HFF-Myc (cell line): ENCODE measurements at regions not wholly inside any gene's neighbourhood (a gene's known extent, or its start where the extent isn't known, plus 50 kb on each side); places are given as distances from the start of the nearest gene placed in this dataset.

Source experiments
- DNase-seq: peaks from one replicate; pipeline ENCODE4 v3.0.0-alpha.2; 2011; ENCODE audit warnings: low read depth; ENCODE audit errors: extremely low read depth
- H3K4me3 ChIP-seq: replicated peaks from 2 replicates; pipeline ENCODE4 v1.5.1; 2011; ENCODE audit warnings: low read depth, mild to moderate bottlenecking, control low read depth, low read length
- TF ChIP-seq, protein P1 (sequence below): IDR thresholded peaks from 2 replicates; pipeline ENCODE4 v1.5.1; 2012; ENCODE audit warnings: mild to moderate bottlenecking, low read depth, low read length, control low read depth; ENCODE audit errors: missing control alignments

DNA sequence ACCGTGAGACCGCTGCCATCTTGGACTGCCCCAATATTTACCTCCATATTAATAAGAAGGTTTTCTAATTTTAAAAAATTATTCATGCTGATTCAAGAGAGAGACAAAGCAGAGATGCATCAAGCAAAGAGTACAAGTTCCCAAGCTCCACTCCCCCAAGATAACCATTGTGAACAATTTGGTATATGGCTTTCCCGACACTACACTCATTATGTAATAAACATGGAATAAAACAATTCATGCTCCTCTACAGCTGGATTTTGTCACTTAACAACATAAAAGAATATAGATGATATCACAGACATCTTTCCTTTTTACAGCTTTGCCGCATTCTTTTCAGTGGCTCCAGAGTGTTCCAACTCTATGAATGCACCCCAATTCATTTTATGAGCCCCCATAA is 307.6 kb downstream of the FGFR2 start:
- no peak overlapping the region for H3K4me3 ChIP-seq
- no peak for DNase-seq
- TF ChIP-seq, protein P1, sequence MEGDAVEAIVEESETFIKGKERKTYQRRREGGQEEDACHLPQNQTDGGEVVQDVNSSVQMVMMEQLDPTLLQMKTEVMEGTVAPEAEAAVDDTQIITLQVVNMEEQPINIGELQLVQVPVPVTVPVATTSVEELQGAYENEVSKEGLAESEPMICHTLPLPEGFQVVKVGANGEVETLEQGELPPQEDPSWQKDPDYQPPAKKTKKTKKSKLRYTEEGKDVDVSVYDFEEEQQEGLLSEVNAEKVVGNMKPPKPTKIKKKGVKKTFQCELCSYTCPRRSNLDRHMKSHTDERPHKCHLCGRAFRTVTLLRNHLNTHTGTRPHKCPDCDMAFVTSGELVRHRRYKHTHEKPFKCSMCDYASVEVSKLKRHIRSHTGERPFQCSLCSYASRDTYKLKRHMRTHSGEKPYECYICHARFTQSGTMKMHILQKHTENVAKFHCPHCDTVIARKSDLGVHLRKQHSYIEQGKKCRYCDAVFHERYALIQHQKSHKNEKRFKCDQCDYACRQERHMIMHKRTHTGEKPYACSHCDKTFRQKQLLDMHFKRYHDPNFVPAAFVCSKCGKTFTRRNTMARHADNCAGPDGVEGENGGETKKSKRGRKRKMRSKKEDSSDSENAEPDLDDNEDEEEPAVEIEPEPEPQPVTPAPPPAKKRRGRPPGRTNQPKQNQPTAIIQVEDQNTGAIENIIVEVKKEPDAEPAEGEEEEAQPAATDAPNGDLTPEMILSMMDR = no peak

DNA sequence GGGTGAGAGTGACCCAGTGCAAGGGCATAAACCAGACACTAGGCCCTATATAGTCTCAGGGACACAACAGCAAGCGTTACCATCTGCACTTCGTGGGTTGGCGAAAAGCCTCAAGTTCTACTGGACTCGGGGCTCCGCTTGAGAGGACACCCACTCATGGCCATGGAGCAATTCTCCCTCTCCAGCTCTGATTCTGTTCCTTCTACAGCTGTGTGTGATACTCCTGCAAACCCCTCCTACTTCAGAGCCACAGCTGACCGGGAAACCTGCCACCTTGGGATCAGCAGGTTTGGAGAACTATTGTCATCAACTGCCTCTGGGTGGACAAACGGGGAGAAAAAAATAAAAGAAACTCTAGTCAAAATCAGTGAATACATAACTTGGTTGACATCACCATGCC is 306.9 kb downstream of the FGFR2 start:
- DNase-seq = no peak
- TF ChIP-seq, protein P1 = no peak
- H3K4me3 ChIP-seq = no peak overlapping the region

- DNase-seq = no peak
- no peak overlapping the region for H3K4me3 ChIP-seq
- TF ChIP-seq, protein P1 = no peak
These were observed 306.4 kb downstream of the FGFR2 start for GRCh38 chr10:121291823-121292222.

DNA sequence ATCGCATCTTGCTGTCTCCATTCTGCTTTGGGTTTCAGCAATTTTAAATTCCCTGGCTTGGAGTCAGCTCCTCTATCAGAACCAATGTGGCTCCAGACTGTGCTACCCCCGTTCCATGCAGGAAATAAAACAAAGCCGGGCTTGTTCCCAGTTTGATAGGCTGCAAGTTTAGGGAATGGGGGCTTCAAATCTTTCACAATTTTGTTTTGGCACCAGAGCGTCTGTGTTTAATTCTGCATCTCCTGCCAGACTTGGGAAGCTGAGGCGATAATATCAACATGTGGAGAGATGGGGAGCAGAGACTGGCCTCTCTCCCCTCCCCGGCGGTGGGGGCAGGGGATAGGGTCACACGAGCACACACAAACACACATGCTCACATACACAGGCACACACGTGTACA is 305.9 kb downstream of the FGFR2 start:
- no peak for DNase-seq
- H3K4me3 ChIP-seq = no peak overlapping the region

GRCh38 chr10:121293110-121293509 is 305.1 kb downstream of the FGFR2 start:
- no peak for DNase-seq
- H3K4me3 ChIP-seq = no peak overlapping the region
- TF ChIP-seq, protein P1 = no peak

More for the DNA sequence above, 305.9 kb downstream of the FGFR2 start:
- TF ChIP-seq, protein P1 = no peak

- DNase-seq = no peak
- TF ChIP-seq, protein P1 = no peak
- no peak overlapping the region for H3K4me3 ChIP-seq
These were observed 303.6 kb downstream of the FGFR2 start for GRCh38 chr10:121294630-121295029.

- no peak for DNase-seq
- H3K4me3 ChIP-seq = no peak overlapping the region
- TF ChIP-seq, protein P1 = no peak
These were observed 301.9 kb downstream of the FGFR2 start for GRCh38 chr10:121296378-121296777.
